HG03342 (cell line): ENCODE measurements at regions not wholly inside any gene's neighbourhood (a gene's known extent, or its start where the extent isn't known, plus 50 kb on each side); places are given as distances from the start of the nearest gene placed in this dataset.

ENCODE experiments used
- ATAC-seq: cut with Tn5 transposase; IDR thresholded peaks from one replicate; pipeline ENCODE4 v1.9.1; 2021; ENCODE audit warnings: mild to moderate bottlenecking, moderate library complexity; ENCODE audit not compliant: unreplicated experiment

- ATAC-seq, result no peak
Observed at GRCh38 chr6:138577151-138577915, 78.0 kb upstream of the NHSL1 start.

- no peak for ATAC-seq
Observed at GRCh38 chr6:138580040-138580439, 80.7 kb upstream of the NHSL1 start.

- no peak for ATAC-seq
Observed at GRCh38 chr6:138580801-138581200, 81.5 kb upstream of the NHSL1 start.

GRCh38 chr6:138582573-138582972 is 83.3 kb upstream of the NHSL1 start:
- ATAC-seq, result no peak

GRCh38 chr6:138586638-138587037 is 87.3 kb upstream of the NHSL1 start:
- ATAC-seq, result no peak

- ATAC-seq, result no peak
Observed at GRCh38 chr6:138588805-138589434, 89.6 kb upstream of the NHSL1 start.

GRCh38 chr6:138590796-138591709 is 91.8 kb upstream of the NHSL1 start:
- ATAC-seq, result peak; percentile 21

- ATAC-seq, result peak; percentile 58
Observed at GRCh38 chr6:138592749-138593123, 93.4 kb upstream of the NHSL1 start.

GRCh38 chr6:138593124-138593877 is 94.0 kb upstream of the NHSL1 start:
- ATAC-seq, result peak; percentile 72

GRCh38 chr6:138593909-138594757 is 94.8 kb upstream of the NHSL1 start:
- ATAC-seq, result no peak

- no peak for ATAC-seq
Observed at GRCh38 chr6:138594758-138595140, 95.5 kb upstream of the NHSL1 start.

- ATAC-seq, result no peak
Observed at GRCh38 chr6:138596126-138596525, 96.8 kb upstream of the NHSL1 start.

- ATAC-seq, result no peak
Observed at GRCh38 chr6:138596591-138596990, 97.3 kb upstream of the NHSL1 start.

- ATAC-seq, result no peak
Observed at GRCh38 chr6:138597336-138597735, 98.0 kb upstream of the NHSL1 start.

- no peak for ATAC-seq
Observed at GRCh38 chr6:138598562-138599173, 99.4 kb upstream of the NHSL1 start.

- ATAC-seq, result no peak
Observed at GRCh38 chr6:138600261-138600660, 101.0 kb upstream of the NHSL1 start.

GRCh38 chr6:138600726-138601125 is 101.4 kb upstream of the NHSL1 start:
- ATAC-seq, result no peak

- no peak for ATAC-seq
Observed at GRCh38 chr6:138601128-138601527, 101.8 kb upstream of the NHSL1 start.

GRCh38 chr6:138605958-138606357 is 106.7 kb upstream of the NHSL1 start:
- ATAC-seq, result no peak
